Neuronal stem cell (in vitro differentiated cells): ENCODE measurements at regions not wholly inside any gene's neighbourhood (a gene's known extent, or its start where the extent isn't known, plus 50 kb on each side); places are given as distances from the start of the nearest gene placed in this dataset.

Source experiments
- DNase-seq: peaks from one replicate; pipeline ENCODE4 v3.0.0-alpha.2; 2013; ENCODE audit warnings: low spot score
- H2AFZ ChIP-seq: one replicate; pipeline ENCODE4 v1.6.1; 2013; ENCODE audit warnings: mild to moderate bottlenecking, low read length, inconsistent platforms
- H2AK5ac ChIP-seq: 2 replicates; pipeline ENCODE4 v1.6.1; 2013; ENCODE audit warnings: low read depth, mild to moderate bottlenecking, inconsistent platforms, low read length, moderate library complexity, mixed read lengths
- H2BK120ac ChIP-seq: 2 replicates; pipeline ENCODE4 v1.6.1; 2013; ENCODE audit warnings: low read depth, mild to moderate bottlenecking, inconsistent platforms, low read length, moderate library complexity, mixed read lengths
- H2BK12ac ChIP-seq: one replicate; pipeline ENCODE4 v1.6.1; 2013; ENCODE audit warnings: low read length, inconsistent platforms
- H2BK15ac ChIP-seq: 2 replicates; pipeline ENCODE4 v1.6.1; 2013; ENCODE audit warnings: mild to moderate bottlenecking, low read length, inconsistent platforms, mixed read lengths
- H2BK5ac ChIP-seq: one replicate; pipeline ENCODE4 v1.6.1; 2013; ENCODE audit warnings: inconsistent platforms, mild to moderate bottlenecking, low read length, moderate library complexity
- H3K14ac ChIP-seq: one replicate; pipeline ENCODE4 v1.6.1; 2013; ENCODE audit warnings: low read length, inconsistent platforms
- H3K18ac ChIP-seq: 2 replicates; pipeline ENCODE4 v1.6.1; 2013; ENCODE audit warnings: low read length, inconsistent platforms
- H3K23ac ChIP-seq: 2 replicates; pipeline ENCODE4 v1.6.1; 2013; ENCODE audit warnings: low read depth, mild to moderate bottlenecking, mixed read lengths, low read length, inconsistent platforms; ENCODE audit not compliant: poor library complexity
- H3K27ac ChIP-seq: replicated peaks from 3 replicates; pipeline ENCODE4 v1.5.1; 2013; ENCODE audit warnings: low read length, inconsistent platforms
- H3K27me3 ChIP-seq, 3 experiments: 2 replicates each; pipeline ENCODE4 v1.6.1; 2013; ENCODE audit warnings: low read length in 3 of 3, mild to moderate bottlenecking in 2 of 3, inconsistent platforms in 1 of 3, low read depth in 1 of 3, mixed read lengths in 1 of 3, moderate library complexity in 1 of 3; ENCODE audit not compliant: control insufficient read depth in 3 of 3, insufficient read depth in 3 of 3
- H3K36me3 ChIP-seq, 2 donors: replicated peaks in 1 of 2; 2 replicates each; pipeline ENCODE4 v1.6.1; 2013; ENCODE audit warnings: low read length in 2 of 2; ENCODE audit not compliant: control insufficient read depth in 2 of 2, insufficient read depth in 2 of 2
- H3K4ac ChIP-seq: 2 replicates; pipeline ENCODE4 v1.6.1; 2013; ENCODE audit warnings: inconsistent platforms, mild to moderate bottlenecking, low read length, moderate library complexity
- H3K4me1 ChIP-seq, 2 donors: 1 replicate in 1 of 2; 2 replicates in 1 of 2; pipeline ENCODE4 v1.6.1; 2013; ENCODE audit warnings: low read length in 2 of 2, low read depth in 1 of 2; ENCODE audit not compliant: control insufficient read depth in 2 of 2, insufficient read depth in 1 of 2
- H3K4me2 ChIP-seq: one replicate; pipeline ENCODE4 v1.6.1; 2013; ENCODE audit warnings: mild to moderate bottlenecking, low read length, inconsistent platforms; ENCODE audit not compliant: insufficient read depth, poor library complexity, severe bottlenecking
- H3K4me3 ChIP-seq, 2 donors: 2 replicates each; pipeline ENCODE4 v1.5.1; 2013; ENCODE audit warnings: low read length in 2 of 2, mild to moderate bottlenecking in 2 of 2, inconsistent platforms in 1 of 2, moderate library complexity in 1 of 2
- H3K79me1 ChIP-seq: one replicate; pipeline ENCODE4 v1.6.1; 2013; ENCODE audit warnings: low read depth, mild to moderate bottlenecking, inconsistent platforms, low read length, moderate library complexity
- H3K9ac ChIP-seq: one replicate; pipeline ENCODE4 v1.6.1; 2013; ENCODE audit warnings: mild to moderate bottlenecking, low read depth, low read length, inconsistent platforms; ENCODE audit not compliant: poor library complexity
- H3K9me3 ChIP-seq, 2 donors: replicated peaks in 1 of 2; 2 replicates each; pipeline versions ENCODE3 to v1.6.1; 2013; ENCODE audit warnings: low read length in 2 of 2, mild to moderate bottlenecking in 2 of 2, inconsistent platforms in 1 of 2, low read depth in 1 of 2, mixed read lengths in 1 of 2, moderate library complexity in 1 of 2; ENCODE audit not compliant: control insufficient read depth in 2 of 2, insufficient read depth in 1 of 2
- H4K8ac ChIP-seq: one replicate; pipeline ENCODE4 v1.6.1; 2013; ENCODE audit warnings: low read depth, mild to moderate bottlenecking, inconsistent platforms, low read length, moderate library complexity
- H4K91ac ChIP-seq: one replicate; pipeline ENCODE4 v1.6.1; 2013; ENCODE audit warnings: low read length, low read depth, mild to moderate bottlenecking, inconsistent platforms; ENCODE audit not compliant: poor library complexity
- WGBS, 2 donors: extraction: QIAGEN DNeasy Blood & Tissue Kit; methylation state at CpG; one replicate each; pipeline ENCODE4 v1.1.7; 2013; ENCODE audit warnings: missing lambda C conversion rate in 2 of 2, mixed read lengths in 1 of 2; ENCODE audit not compliant: insufficient read length in 2 of 2, insufficient replicate concordance in 1 of 2; ENCODE audit errors: extremely low coverage in 2 of 2; 5-methylcytosine and 5-hydroxymethylcytosine counted together

- Histone ChIP-seq H2AFZ (no peak overlapping the region), H3K23ac (no peak overlapping the region), H3K14ac (no peak overlapping the region), H2BK5ac (no peak overlapping the region), H3K4me1 (no peaks in the 10 kb centered on the region), H3K4me3 (no peak overlapping the region), H4K91ac (no peak overlapping the region), H2BK120ac (no peak overlapping the region), H2AK5ac (no peak overlapping the region), H3K4me2 (no peak overlapping the region), H3K9ac (no peak overlapping the region), H2BK12ac (no peak overlapping the region), H3K4ac (no peak overlapping the region), H3K36me3 (no peaks in the 10 kb centered on the region), H3K27ac (no peak overlapping the region), H3K27me3 (peaks cover 0 to 11% (median 0%) of the 10 kb centered on the region in 3 experiments), H3K9me3 (no peaks in the 10 kb centered on the region), H2BK15ac (no peak overlapping the region), H3K79me1 (no peaks in the 10 kb centered on the region), H3K18ac (no peak overlapping the region), H4K8ac (no peak overlapping the region)
- DNase-seq: no peak
- no CpG with 5 or more reads among the region's 3 CpGs for WGBS, 2 donors
These were observed 73.0 kb upstream of the N4BP1 start for GRCh38 chr16:48682971-48683370.

DNA sequence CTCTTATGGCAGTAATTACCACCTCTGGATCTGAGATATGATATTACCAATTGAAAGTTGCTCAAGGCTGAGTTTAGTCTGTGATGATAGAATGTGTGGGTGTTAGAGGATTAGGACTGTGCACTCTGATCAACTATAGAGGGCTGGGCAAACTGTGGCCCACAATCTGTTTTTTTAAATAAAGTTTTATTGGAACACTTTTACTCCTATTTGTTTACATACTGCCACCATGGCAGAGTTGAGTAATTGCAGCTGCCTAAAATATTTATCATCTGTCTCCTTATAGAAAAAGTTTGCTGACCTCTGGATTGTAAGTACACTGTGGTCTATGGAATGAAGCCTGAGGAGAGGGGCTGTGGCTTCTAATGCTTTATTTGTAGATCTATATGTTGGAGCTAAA, 71.5 kb upstream of the N4BP1 start:
- Histone ChIP-seq H3K14ac (no peak overlapping the region), H2BK15ac (no peak overlapping the region), H2BK5ac (no peak overlapping the region), H4K91ac (no peak overlapping the region), H3K23ac (no peak overlapping the region), H4K8ac (no peak overlapping the region), H3K27me3 (peaks cover 0 to 11% (median 0%) of the 10 kb centered on the region in 3 experiments), H3K79me1 (no peaks in the 10 kb centered on the region), H3K4me1 (no peaks in the 10 kb centered on the region), H2AFZ (no peak overlapping the region), H3K27ac (no peak overlapping the region), H3K9ac (no peak overlapping the region), H3K4me2 (no peak overlapping the region), H3K9me3 (no peaks in the 10 kb centered on the region), H3K4ac (no peak overlapping the region), H2BK12ac (no peak overlapping the region), H2BK120ac (no peak overlapping the region), H2AK5ac (no peak overlapping the region), H3K18ac (no peak overlapping the region), H3K4me3 (no peak overlapping the region), H3K36me3 (no peaks in the 10 kb centered on the region)
- no peak for DNase-seq

- Histone ChIP-seq H2BK15ac (no peak overlapping the region), H4K8ac (no peak overlapping the region), H3K18ac (no peak overlapping the region), H3K4me2 (no peak overlapping the region), H2BK12ac (no peak overlapping the region), H2BK120ac (no peak overlapping the region), H3K4ac (no peak overlapping the region), H2AK5ac (no peak overlapping the region), H3K4me3 (no peak overlapping the region), H3K36me3 (no peaks in the 10 kb centered on the region), H3K27ac (no peak overlapping the region), H3K4me1 (no peaks in the 10 kb centered on the region), H4K91ac (no peak overlapping the region), H3K27me3 (peaks cover 0 to 11% (median 0%) of the 10 kb centered on the region in 3 experiments), H2BK5ac (no peak overlapping the region), H3K14ac (no peak overlapping the region), H3K23ac (no peak overlapping the region), H3K9ac (no peak overlapping the region), H3K79me1 (no peaks in the 10 kb centered on the region), H3K9me3 (no peaks in the 10 kb centered on the region), H2AFZ (no peak overlapping the region)
- no CpG with 5 or more reads among the region's 3 CpGs for WGBS, 2 donors
- DNase-seq: no peak
These were observed 70.9 kb upstream of the N4BP1 start for GRCh38 chr16:48680881-48681280.

- no peak overlapping the region for H3K4me3 ChIP-seq
- no peak overlapping the region for H3K23ac ChIP-seq
- H2BK12ac ChIP-seq: no peak overlapping the region
- H2BK120ac ChIP-seq: no peak overlapping the region
- peaks cover 0 to 2% (median 0%) of the 10 kb centered on the region in 3 experiments for H3K27me3 ChIP-seq
- H2AFZ ChIP-seq: no peak overlapping the region
- no peak overlapping the region for H2BK15ac ChIP-seq
- no peak overlapping the region for H3K18ac ChIP-seq
- no peak overlapping the region for H3K14ac ChIP-seq
- H3K27ac ChIP-seq: no peak overlapping the region
- no peaks in the 10 kb centered on the region for H3K4me1 ChIP-seq
- H2AK5ac ChIP-seq: no peak overlapping the region
- no peaks in the 10 kb centered on the region for H3K79me1 ChIP-seq
- no peak overlapping the region for H3K4ac ChIP-seq
- H4K91ac ChIP-seq: no peak overlapping the region
- H4K8ac ChIP-seq: no peak overlapping the region
- H3K4me2 ChIP-seq: no peak overlapping the region
- H3K9me3 ChIP-seq: no peaks in the 10 kb centered on the region
- DNase-seq: no peak
- no peak overlapping the region for H3K9ac ChIP-seq
- WGBS, 2 donors: no CpG with 5 or more reads among the region's 3 CpGs
- H3K36me3 ChIP-seq: no peaks in the 10 kb centered on the region
- no peak overlapping the region for H2BK5ac ChIP-seq
These were observed 66.9 kb upstream of the N4BP1 start for GRCh38 chr16:48676836-48677235.
